ENCODE measurements at regions not wholly inside any gene's neighbourhood (a gene's known extent, or its start where the extent isn't known, plus 50 kb on each side); places are given as distances from the start of the nearest gene placed in this dataset.

GRCh38 chr4:171629182-171629581 is 184.0 kb upstream of the GALNTL6 start:
- Histone ChIP-seq H3K4me1 (no peaks in the 10 kb centered on the region), H3K27ac (no peak overlapping the region), H3K9me3 (no peaks in the 10 kb centered on the region), H3K36me3 (replicated peaks in 1 of 2; ENCODE audit: insufficient read depth in 1 of 2, low read depth in 2 of 2) (no peaks in the 10 kb centered on the region), H3K4me3 (no peak overlapping the region), H3K27me3 (no peaks in the 10 kb centered on the region)
- ATAC-seq = no peak
- DNase-seq = no peak
- TF ChIP-seq CTCF (IDR thresholded peaks at IDR 0.05) (no peak), POLR2A (IDR thresholded peaks at IDR 0.05) (no peak)
- intact Hi-C loops (cut with DNase I) = no loop called here
- WGBS, 2 donors = 65 to 69% methylated on average over 3 of the region's 3 CpGs

- Histone ChIP-seq H3K27me3 (no peaks in the 10 kb centered on the region), H3K4me3 (no peak overlapping the region), H3K36me3 (replicated peaks in 1 of 2; ENCODE audit: insufficient read depth in 1 of 2, low read depth in 2 of 2) (no peaks in the 10 kb centered on the region), H3K4me1 (no peaks in the 10 kb centered on the region), H3K27ac (no peak overlapping the region), H3K9me3 (no peaks in the 10 kb centered on the region)
- WGBS, 2 donors = 68 to 82% methylated on average over 4 of the region's 4 CpGs
- no peak for ATAC-seq
- intact Hi-C loops (cut with DNase I) = no loop called here
- no peak for DNase-seq
- TF ChIP-seq POLR2A (IDR thresholded peaks at IDR 0.05) = no peak
- no peak for TF ChIP-seq CTCF (IDR thresholded peaks at IDR 0.05)
Observed at GRCh38 chr4:171626554-171626953, 186.7 kb upstream of the GALNTL6 start.

GRCh38 chr4:171622729-171623128 is 190.5 kb upstream of the GALNTL6 start:
- no peaks in the 10 kb centered on the region for H3K36me3 ChIP-seq (replicated peaks in 1 of 2; ENCODE audit: insufficient read depth in 1 of 2, low read depth in 2 of 2)
- H3K27ac ChIP-seq = no peak overlapping the region
- no peak overlapping the region for H3K4me3 ChIP-seq
- TF ChIP-seq CTCF (IDR thresholded peaks at IDR 0.05) (no peak), POLR2A (IDR thresholded peaks at IDR 0.05) (no peak)
- H3K27me3 ChIP-seq = no peaks in the 10 kb centered on the region
- no peaks in the 10 kb centered on the region for H3K4me1 ChIP-seq
- 63 to 65% methylated on average over 3 of the region's 3 CpGs for WGBS, 2 donors
- DNase-seq (no peak), ATAC-seq (no peak)
- intact Hi-C loops (cut with DNase I) = no loop called here
- no peaks in the 10 kb centered on the region for H3K9me3 ChIP-seq

GRCh38 chr4:171621646-171622045 is 191.6 kb upstream of the GALNTL6 start:
- ATAC-seq (no peak), DNase-seq (no peak)
- no peaks in the 10 kb centered on the region for H3K27me3 ChIP-seq
- TF ChIP-seq POLR2A (IDR thresholded peaks at IDR 0.05) (no peak), CTCF (IDR thresholded peaks at IDR 0.05) (no peak)
- no peaks in the 10 kb centered on the region for H3K9me3 ChIP-seq
- intact Hi-C loops (cut with DNase I) = no loop called here
- no peaks in the 10 kb centered on the region for H3K4me1 ChIP-seq
- H3K4me3 ChIP-seq = no peak overlapping the region
- H3K36me3 ChIP-seq (replicated peaks in 1 of 2; ENCODE audit: insufficient read depth in 1 of 2, low read depth in 2 of 2) = no peaks in the 10 kb centered on the region
- H3K27ac ChIP-seq = no peak overlapping the region

GRCh38 chr4:171612907-171613306 is 200.3 kb upstream of the GALNTL6 start:
- Histone ChIP-seq H3K9me3 (no peaks in the 10 kb centered on the region), H3K27me3 (no peaks in the 10 kb centered on the region), H3K4me3 (no peak overlapping the region), H3K27ac (no peak overlapping the region), H3K36me3 (replicated peaks in 1 of 2; ENCODE audit: insufficient read depth in 1 of 2, low read depth in 2 of 2) (no peaks in the 10 kb centered on the region), H3K4me1 (no peaks in the 10 kb centered on the region)
- intact Hi-C loops (cut with DNase I) = no loop called here
- no peak for ATAC-seq
- WGBS, 2 donors = 27 to 36% methylated on average over 2 of the region's 2 CpGs
- TF ChIP-seq CTCF (IDR thresholded peaks at IDR 0.05) (no peak), POLR2A (IDR thresholded peaks at IDR 0.05) (no peak)
- no peak for DNase-seq

Data from body of pancreas (tissue), 4 donors.